Activated naive CD4-positive, alpha-beta T cell treated with anti-CD3 and anti-CD28 coated beads, Interleukin-2, amount 50 U/mL, for 24 hours (primary cell): ENCODE measurements at regions not wholly inside any gene's neighbourhood (a gene's known extent, or its start where the extent isn't known, plus 50 kb on each side); places are given as distances from the start of the nearest gene placed in this dataset.

Source experiments
- H3K27ac Mint-ChIP-seq: one replicate; pipeline ENCODE4 v1.8.0; 2021; ENCODE audit warnings: mild to moderate bottlenecking, mixed read lengths
- H3K27me3 Mint-ChIP-seq: one replicate; pipeline ENCODE4 v1.8.0; 2021; ENCODE audit warnings: mixed read lengths
- H3K36me3 Mint-ChIP-seq: one replicate; pipeline ENCODE4 v1.8.0; 2021; ENCODE audit warnings: mixed read lengths
- H3K4me1 Mint-ChIP-seq: one replicate; pipeline ENCODE4 v1.8.0; 2021; ENCODE audit warnings: mixed read lengths
- H3K4me3 Mint-ChIP-seq: one replicate; pipeline ENCODE4 v1.8.0; 2021; ENCODE audit warnings: mild to moderate bottlenecking, mixed read lengths
- H3K9me3 Mint-ChIP-seq: one replicate; pipeline ENCODE4 v1.8.0; 2021; ENCODE audit warnings: mixed read lengths

- H3K4me1 Mint-ChIP-seq: no peaks in the 10 kb centered on the region
- H3K27ac Mint-ChIP-seq: no peak overlapping the region
- no peak overlapping the region for H3K4me3 Mint-ChIP-seq
- H3K27me3 Mint-ChIP-seq: no peaks in the 10 kb centered on the region
- no peaks in the 10 kb centered on the region for H3K36me3 Mint-ChIP-seq
- no peaks in the 10 kb centered on the region for H3K9me3 Mint-ChIP-seq
Measured at GRCh38 chr15:35813573-35813972, 267.6 kb upstream of the DPH6 start.

- H3K4me1 Mint-ChIP-seq: no peaks in the 10 kb centered on the region
- H3K36me3 Mint-ChIP-seq: no peaks in the 10 kb centered on the region
- no peak overlapping the region for H3K4me3 Mint-ChIP-seq
- H3K27ac Mint-ChIP-seq: no peak overlapping the region
- peaks cover 8% of the 10 kb centered on the region for H3K9me3 Mint-ChIP-seq
- H3K27me3 Mint-ChIP-seq: no peaks in the 10 kb centered on the region
Measured at GRCh38 chr15:35818846-35819245, 272.9 kb upstream of the DPH6 start.

- Mint-ChIP-seq H3K4me3 (no peak overlapping the region), H3K36me3 (no peaks in the 10 kb centered on the region), H3K27me3 (no peaks in the 10 kb centered on the region), H3K9me3 (peaks cover 8% of the 10 kb centered on the region), H3K27ac (no peak overlapping the region), H3K4me1 (no peaks in the 10 kb centered on the region)
Measured at GRCh38 chr15:35822153-35822552, 276.2 kb upstream of the DPH6 start.

- H3K9me3 Mint-ChIP-seq: no peaks in the 10 kb centered on the region
- no peak overlapping the region for H3K4me3 Mint-ChIP-seq
- H3K27ac Mint-ChIP-seq: no peak overlapping the region
- no peaks in the 10 kb centered on the region for H3K36me3 Mint-ChIP-seq
- H3K4me1 Mint-ChIP-seq: no peaks in the 10 kb centered on the region
- H3K27me3 Mint-ChIP-seq: peaks cover 2% of the 10 kb centered on the region
Measured at GRCh38 chr15:35827141-35827540, 281.2 kb upstream of the DPH6 start.

GRCh38 chr15:35827911-35828310 is 281.9 kb upstream of the DPH6 start:
- Mint-ChIP-seq H3K9me3 (no peaks in the 10 kb centered on the region), H3K4me3 (no peak overlapping the region), H3K27me3 (peaks cover 2% of the 10 kb centered on the region), H3K36me3 (no peaks in the 10 kb centered on the region), H3K27ac (no peak overlapping the region), H3K4me1 (no peaks in the 10 kb centered on the region)

GRCh38 chr15:35833581-35833980 is 287.6 kb upstream of the DPH6 start:
- no peaks in the 10 kb centered on the region for H3K36me3 Mint-ChIP-seq
- H3K4me1 Mint-ChIP-seq: no peaks in the 10 kb centered on the region
- H3K9me3 Mint-ChIP-seq: no peaks in the 10 kb centered on the region
- H3K27me3 Mint-ChIP-seq: peaks cover 2% of the 10 kb centered on the region
- H3K27ac Mint-ChIP-seq: no peak overlapping the region
- no peak overlapping the region for H3K4me3 Mint-ChIP-seq

GRCh38 chr15:35834216-35834830 is 288.4 kb upstream of the DPH6 start:
- Mint-ChIP-seq H3K27ac (no peak overlapping the region), H3K4me1 (no peaks in the 10 kb centered on the region), H3K4me3 (no peak overlapping the region), H3K9me3 (no peaks in the 10 kb centered on the region), H3K27me3 (peaks cover 2% of the 10 kb centered on the region), H3K36me3 (no peaks in the 10 kb centered on the region)

GRCh38 chr15:35834866-35835265 is 288.9 kb upstream of the DPH6 start:
- no peaks in the 10 kb centered on the region for H3K9me3 Mint-ChIP-seq
- H3K4me3 Mint-ChIP-seq: no peak overlapping the region
- H3K36me3 Mint-ChIP-seq: no peaks in the 10 kb centered on the region
- H3K4me1 Mint-ChIP-seq: no peaks in the 10 kb centered on the region
- H3K27ac Mint-ChIP-seq: no peak overlapping the region
- H3K27me3 Mint-ChIP-seq: peaks cover 2% of the 10 kb centered on the region

- Mint-ChIP-seq H3K36me3 (no peaks in the 10 kb centered on the region), H3K9me3 (no peaks in the 10 kb centered on the region), H3K4me3 (no peak overlapping the region), H3K4me1 (no peaks in the 10 kb centered on the region), H3K27ac (no peak overlapping the region), H3K27me3 (peaks cover 2% of the 10 kb centered on the region)
Measured at GRCh38 chr15:35838424-35839111, 292.6 kb upstream of the DPH6 start.

- Mint-ChIP-seq H3K27me3 (peaks cover 2% of the 10 kb centered on the region), H3K4me3 (no peak overlapping the region), H3K4me1 (no peaks in the 10 kb centered on the region)
Measured at GRCh38 chr15:35842631-35843030, 296.7 kb upstream of the DPH6 start.

GRCh38 chr15:35843498-35843897 is 297.5 kb upstream of the DPH6 start:
- no peak overlapping the region for H3K4me3 Mint-ChIP-seq
- no peak overlapping the region for H3K27ac Mint-ChIP-seq
- H3K27me3 Mint-ChIP-seq: no peaks in the 10 kb centered on the region
- H3K36me3 Mint-ChIP-seq: no peaks in the 10 kb centered on the region
- no peaks in the 10 kb centered on the region for H3K9me3 Mint-ChIP-seq
- H3K4me1 Mint-ChIP-seq: no peaks in the 10 kb centered on the region

More at GRCh38 chr15:35842631-35843030, 296.7 kb upstream of the DPH6 start:
- Mint-ChIP-seq H3K9me3 (no peaks in the 10 kb centered on the region), H3K27ac (no peak overlapping the region), H3K36me3 (no peaks in the 10 kb centered on the region)

- H3K27ac Mint-ChIP-seq: no peak overlapping the region
- H3K9me3 Mint-ChIP-seq: no peaks in the 10 kb centered on the region
- H3K4me1 Mint-ChIP-seq: no peaks in the 10 kb centered on the region
- no peak overlapping the region for H3K4me3 Mint-ChIP-seq
- H3K27me3 Mint-ChIP-seq: peaks cover 5% of the 10 kb centered on the region
- H3K36me3 Mint-ChIP-seq: no peaks in the 10 kb centered on the region
Measured at GRCh38 chr15:35850284-35850683, 304.3 kb upstream of the DPH6 start.

GRCh38 chr15:35851491-35851890 is 305.5 kb upstream of the DPH6 start:
- Mint-ChIP-seq H3K27ac (no peak overlapping the region), H3K27me3 (peaks cover 5% of the 10 kb centered on the region), H3K4me1 (no peaks in the 10 kb centered on the region), H3K9me3 (no peaks in the 10 kb centered on the region), H3K36me3 (no peaks in the 10 kb centered on the region), H3K4me3 (no peak overlapping the region)

GRCh38 chr15:35852818-35853624 is 307.1 kb upstream of the DPH6 start:
- no peaks in the 10 kb centered on the region for H3K36me3 Mint-ChIP-seq
- H3K27ac Mint-ChIP-seq: no peak overlapping the region
- H3K27me3 Mint-ChIP-seq: peaks cover 5% of the 10 kb centered on the region
- no peaks in the 10 kb centered on the region for H3K9me3 Mint-ChIP-seq
- H3K4me1 Mint-ChIP-seq: no peaks in the 10 kb centered on the region
- no peak overlapping the region for H3K4me3 Mint-ChIP-seq

- no peaks in the 10 kb centered on the region for H3K4me1 Mint-ChIP-seq
- no peak overlapping the region for H3K27ac Mint-ChIP-seq
- no peaks in the 10 kb centered on the region for H3K36me3 Mint-ChIP-seq
- peaks cover 5% of the 10 kb centered on the region for H3K27me3 Mint-ChIP-seq
- H3K4me3 Mint-ChIP-seq: no peak overlapping the region
- H3K9me3 Mint-ChIP-seq: no peaks in the 10 kb centered on the region
Measured at GRCh38 chr15:35854316-35854715, 308.4 kb upstream of the DPH6 start.

GRCh38 chr15:35857567-35858226 is 311.7 kb upstream of the DPH6 start:
- H3K4me1 Mint-ChIP-seq: no peaks in the 10 kb centered on the region
- H3K9me3 Mint-ChIP-seq: no peaks in the 10 kb centered on the region
- H3K27ac Mint-ChIP-seq: no peak overlapping the region
- no peak overlapping the region for H3K4me3 Mint-ChIP-seq
- H3K27me3 Mint-ChIP-seq: no peaks in the 10 kb centered on the region
- H3K36me3 Mint-ChIP-seq: no peaks in the 10 kb centered on the region
